ENCODE measurements at regions not wholly inside any gene's neighbourhood (a gene's known extent, or its start where the extent isn't known, plus 50 kb on each side); places are given as distances from the start of the nearest gene placed in this dataset.
"Not testable (repeated sequence)": the region's sequence is repeated elsewhere in the genome, so short reads cannot be mapped to it uniquely, and the experiment has no call there.

DNA sequence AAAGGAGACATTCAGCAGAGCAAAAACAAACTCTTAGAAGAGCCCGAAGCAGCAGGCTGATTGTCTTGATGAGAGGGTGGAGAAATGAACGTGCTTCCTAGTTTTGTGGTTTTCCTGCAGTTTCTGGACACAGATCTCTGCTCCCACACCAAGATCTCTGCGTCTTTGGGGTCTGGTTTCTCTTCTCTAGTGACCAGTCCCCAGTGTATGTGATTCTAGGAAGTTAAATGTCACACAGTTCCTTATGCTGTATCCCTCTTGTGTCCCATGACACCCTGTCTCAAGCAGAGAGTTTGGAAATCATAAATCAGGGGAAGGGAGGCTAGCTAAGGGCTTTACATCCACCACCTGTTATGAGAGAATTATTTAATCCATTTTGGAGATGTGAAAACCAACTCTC is 55.4 kb upstream of the KLF14 start:
- DNase-seq (ENCODE audit: low read depth, low spot score) = no peak

DNA sequence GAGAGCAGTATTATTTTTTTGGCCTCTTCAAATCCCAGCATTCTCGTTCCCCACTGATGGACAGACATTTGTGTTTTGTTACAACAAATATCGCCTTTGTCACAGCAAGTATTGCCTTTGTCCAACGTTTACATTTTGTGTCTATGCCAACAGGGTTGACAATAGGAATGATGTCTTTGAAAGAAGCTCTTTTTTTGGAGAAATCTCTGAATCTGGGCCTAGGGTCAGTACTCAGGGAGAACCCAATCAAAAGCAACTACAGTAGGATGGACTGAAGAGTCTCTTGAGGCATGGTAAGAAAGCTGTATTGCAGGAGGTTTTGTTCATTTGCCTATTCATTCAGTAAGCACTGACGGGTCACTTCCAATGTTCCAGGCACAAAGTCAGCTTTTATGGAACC is 57.7 kb upstream of the KLF14 start:
- DNase-seq (ENCODE audit: low read depth, low spot score) = no peak

DNA sequence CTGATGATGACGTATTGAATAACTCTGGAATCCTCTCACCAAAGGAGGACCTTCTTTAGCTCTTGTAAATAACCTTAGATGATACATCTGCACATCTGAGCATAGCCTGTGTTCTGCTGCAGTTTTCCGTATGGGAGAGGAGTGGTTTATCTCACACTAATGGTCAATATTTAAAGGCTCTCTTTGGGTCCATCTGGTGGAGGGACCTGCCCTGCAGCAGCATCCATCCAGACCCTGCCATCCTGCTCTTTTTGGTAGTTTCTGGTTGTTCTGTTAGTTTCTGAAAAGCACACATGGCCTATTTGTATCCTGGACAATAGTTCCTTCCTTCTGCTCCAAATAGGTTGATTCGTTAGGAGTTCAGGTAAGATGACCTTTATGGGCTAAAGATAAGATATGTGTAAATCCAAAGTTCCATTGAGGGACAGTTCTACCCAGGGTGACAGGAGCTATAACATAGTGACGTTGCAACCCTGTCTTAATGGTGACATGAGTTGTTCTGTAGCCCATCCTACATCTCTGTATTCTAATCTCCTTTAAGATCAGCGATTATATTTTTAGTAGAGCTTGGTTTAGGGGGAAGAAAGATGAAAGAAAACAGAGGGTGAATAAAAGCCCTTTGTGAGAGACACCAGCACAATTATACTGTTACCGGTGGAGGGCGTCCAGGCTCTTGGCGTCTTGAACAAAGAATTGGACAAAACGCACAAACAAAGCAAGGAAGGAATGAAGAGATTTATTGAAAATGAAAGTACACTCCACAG is 60.0 kb upstream of the KLF14 start:
- DNase-seq (ENCODE audit: low read depth, low spot score) = no peak

DNA sequence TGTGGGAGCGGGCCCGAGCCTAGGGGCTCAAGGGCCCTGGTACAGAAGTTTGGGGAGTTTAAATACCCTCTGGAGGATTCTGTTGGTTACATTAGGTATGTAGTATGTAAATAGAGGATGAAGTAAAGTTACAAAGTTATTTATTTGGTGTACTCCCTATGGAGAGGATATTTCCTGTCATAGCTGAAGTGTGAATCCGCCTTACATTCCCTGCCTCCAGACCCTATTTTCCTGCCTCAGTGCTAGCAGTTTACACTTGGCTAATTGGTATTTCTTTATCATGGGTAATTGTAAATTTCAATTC is 60.6 kb upstream of the KLF14 start:
- no peak for DNase-seq (ENCODE audit: low read depth, low spot score)

DNA sequence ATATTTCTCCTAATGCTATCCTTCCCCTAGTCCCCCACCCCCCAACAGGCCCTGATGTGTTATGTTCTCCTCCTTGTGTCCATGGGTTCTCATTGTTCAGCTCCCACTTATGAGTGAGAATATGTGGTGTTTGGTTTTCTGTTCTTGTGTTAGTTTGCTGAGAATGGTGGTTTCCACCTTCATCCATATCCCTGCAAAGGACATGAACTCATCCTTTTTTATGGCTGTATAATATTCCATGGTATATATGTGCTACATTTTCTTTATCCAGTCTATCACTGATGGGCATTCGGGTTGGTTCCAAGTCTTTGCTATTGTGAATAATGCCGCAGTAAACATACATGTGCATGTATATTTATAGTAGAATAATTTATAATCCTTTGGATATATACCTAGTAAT is 62.4 kb upstream of the KLF14 start:
- not testable (repeated sequence) for DNase-seq (ENCODE audit: low read depth, low spot score)

DNA sequence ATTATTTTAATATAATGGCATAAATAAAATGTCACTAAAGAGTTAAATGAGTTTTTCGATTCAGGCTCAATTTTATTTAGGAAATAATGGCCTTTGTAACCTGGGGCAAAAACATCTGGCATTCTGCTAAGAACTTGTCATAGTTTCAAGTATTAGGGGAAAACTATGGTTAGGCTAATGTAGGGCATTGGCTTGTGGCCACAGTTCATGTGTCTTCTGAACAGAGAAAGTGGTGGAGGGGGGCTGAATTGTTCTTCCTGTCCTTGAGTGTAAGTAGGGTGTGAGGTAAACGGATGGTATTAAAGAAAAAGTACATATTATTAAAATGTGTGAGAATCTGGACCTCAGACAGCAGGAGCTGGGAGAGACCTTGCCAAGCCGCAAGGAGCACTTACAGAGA is 69.1 kb upstream of the KLF14 start:
- DNase-seq (ENCODE audit: low read depth, low spot score) = no peak

DNA sequence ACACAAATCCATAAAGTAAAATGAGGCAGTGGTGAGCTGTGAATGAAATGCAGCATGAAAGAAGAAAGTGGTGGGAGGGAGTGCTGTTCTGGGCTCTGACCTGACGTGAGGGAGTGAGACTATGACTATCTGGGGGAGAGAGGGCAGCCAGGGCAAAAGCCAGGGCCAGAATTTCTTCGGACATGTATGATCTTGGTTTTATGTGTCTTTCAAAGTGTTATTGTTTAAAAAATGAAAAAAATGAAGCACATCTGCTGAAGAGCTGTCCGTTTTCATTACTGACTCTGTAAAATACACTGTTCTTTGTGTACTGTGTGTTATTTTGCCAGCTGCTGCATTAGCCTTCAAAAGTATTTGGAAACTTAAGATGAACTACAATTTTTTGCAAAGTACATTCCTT is 70.2 kb upstream of the KLF14 start:
- DNase-seq (ENCODE audit: low read depth, low spot score) = no peak

DNA sequence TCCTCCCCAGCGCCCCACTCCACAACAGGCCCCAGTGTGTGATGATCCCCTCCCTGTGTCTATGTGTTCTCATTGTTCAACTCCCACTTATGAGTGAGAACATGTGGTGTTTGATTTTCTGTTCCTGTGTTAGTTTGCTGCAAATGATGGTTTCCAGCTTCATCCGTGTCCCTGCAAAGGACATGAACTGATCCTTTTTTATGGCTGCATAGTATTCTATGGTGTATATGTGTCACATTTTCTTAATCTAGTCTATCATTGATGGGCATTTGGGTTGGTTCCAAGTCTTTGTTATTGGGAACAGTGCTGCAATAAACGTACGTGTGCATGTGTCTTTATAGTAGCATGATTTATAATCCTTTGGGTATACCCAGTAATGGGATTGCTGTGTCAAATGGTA is 78.8 kb upstream of the KLF14 start:
- DNase-seq (ENCODE audit: low read depth, low spot score) = not testable (repeated sequence)

DNA sequence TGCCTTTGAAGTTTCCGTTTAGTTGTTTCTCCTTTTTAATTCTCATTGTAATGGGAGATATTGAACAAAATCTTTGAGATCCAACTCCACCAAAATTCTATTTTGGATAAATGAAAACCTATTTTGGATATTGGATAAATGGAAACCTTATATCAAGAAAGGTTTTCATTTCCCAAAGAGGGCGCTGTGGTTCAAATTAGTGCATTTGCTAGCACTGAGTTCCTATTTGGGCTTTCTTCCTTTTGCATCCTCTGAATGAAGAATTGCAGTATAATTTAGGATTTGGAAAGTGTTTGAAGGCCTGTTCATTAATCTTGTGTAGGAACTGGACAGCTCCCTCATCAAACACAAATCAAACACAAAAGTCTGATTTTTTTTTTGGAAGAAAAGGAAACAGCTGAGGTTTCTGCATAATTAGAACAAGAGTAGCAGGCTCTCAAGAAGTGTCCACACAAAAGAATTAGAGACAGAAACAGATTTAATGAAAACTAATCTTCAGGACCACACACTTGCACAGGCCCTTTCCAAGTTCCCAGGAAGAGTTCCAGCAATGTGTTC is 80.8 kb upstream of the KLF14 start:
- DNase-seq (ENCODE audit: low read depth, low spot score) = no peak

DNA sequence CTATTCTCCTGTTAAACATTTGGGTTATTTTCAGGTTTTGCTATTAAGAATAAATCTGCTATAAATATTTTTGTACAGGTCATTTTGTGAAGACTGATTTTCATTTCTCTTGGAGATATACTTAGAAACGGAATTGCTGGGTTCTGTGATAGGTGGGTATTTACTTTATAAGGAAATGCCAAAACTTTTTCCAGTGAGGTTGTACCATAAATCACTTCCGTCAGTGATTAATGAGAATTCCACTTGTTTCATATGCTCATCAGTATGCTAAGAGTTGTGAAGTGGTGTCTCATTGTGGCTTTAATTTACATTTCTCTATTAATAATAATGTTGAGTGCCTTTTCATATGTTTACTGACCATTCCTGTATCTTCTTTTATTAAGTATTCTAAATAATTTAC is 84.0 kb upstream of the KLF14 start:
- DNase-seq (ENCODE audit: low read depth, low spot score) = no peak

DNA sequence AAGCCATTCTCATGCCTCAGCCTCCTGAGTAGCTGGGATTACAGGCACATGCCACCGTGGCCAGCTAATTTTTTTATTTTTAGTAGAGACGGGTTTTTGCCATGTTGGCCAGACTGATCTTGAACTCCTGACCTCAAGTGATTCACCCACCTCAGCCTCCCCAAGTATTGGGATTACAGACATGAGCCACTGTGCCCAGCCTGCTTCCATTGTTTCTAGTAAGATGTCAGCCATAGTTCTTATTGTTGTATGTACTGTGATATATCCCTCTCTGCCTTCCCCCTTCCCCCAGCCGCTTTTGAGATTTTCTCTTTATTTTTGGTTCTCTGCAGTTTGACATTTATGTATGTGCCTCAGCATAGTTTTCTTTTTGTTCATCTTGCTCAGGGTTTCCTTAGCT is 87.9 kb upstream of the KLF14 start:
- DNase-seq (ENCODE audit: low read depth, low spot score) = no peak

DNA sequence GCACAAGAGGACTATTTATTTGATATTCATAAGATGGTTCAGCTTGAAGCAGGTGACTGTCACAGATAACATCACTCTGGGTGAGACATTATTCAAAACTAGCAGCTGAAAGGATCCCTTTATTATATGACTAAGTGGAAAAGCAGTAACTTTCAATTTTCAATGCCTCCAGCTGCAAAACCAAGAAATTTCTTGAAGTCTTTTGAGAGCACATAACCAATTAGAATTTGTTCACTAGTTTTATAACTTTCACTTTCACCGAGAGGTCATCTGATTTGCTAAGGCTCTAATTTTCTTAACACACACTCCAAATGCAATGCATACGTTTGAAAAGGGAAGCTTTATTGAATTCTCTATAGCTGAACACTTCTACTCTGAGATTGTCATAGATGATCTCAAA is 88.6 kb upstream of the KLF14 start:
- DNase-seq (ENCODE audit: low read depth, low spot score) = no peak

DNA sequence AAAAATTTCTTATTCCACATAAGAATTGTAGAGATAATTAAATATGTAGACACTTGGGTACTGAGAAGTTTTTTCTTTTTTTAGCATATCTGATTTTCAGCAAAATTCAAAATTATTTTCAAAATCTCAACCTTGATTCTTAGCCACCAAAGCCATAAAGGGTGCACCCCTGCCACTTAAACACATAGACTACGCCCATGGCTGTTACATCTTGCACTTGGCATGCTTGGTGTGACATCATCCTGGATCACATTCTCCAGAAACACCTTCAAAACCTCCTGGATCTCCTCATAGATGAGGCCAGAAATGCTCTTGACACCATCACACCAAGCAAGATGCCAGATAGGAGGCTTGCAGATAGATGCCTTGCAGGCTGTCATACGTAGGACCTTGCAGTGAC is 89.1 kb upstream of the KLF14 start:
- no peak for DNase-seq (ENCODE audit: low read depth, low spot score)

DNA sequence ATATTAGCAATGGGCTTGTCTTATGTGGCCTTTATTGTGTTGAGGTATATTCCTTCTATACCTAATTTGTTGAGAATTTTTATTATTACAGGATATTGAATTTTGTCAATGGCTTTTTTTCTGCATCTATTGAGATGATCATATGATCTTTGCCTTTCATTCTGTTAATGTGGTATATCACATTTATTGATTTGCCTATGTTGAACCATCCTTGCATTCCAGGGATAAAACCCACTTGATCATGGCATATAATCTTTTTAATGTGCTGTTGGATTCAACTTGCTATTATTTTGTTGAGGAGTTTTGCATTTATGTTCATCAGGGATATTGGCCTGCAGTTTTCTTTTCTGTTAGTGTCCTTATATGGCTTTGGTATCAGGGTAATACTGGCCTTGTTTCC is 91.8 kb upstream of the KLF14 start:
- DNase-seq (ENCODE audit: low read depth, low spot score) = no peak

DNA sequence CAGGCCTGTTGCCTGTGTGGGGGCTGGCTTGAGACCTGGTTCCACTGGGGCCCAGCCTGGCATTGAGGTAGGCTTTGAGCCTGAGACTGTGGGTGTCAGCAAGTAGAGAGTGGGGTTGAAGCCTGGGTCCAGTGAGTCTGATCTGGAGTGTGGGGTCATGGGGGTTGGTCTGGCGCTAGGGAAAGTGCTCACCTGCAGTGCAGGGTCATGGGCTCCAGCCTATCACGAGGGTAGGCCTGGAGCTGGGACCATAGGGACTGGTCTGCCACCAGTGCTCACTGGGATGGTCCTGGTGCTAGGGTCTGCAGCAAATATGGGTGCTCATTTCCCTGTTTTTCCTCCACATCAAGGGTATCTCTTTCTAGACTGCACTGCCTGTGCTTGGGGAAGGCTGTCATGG is 95.4 kb upstream of the KLF14 start:
- DNase-seq (ENCODE audit: low read depth, low spot score) = no peak

DNA sequence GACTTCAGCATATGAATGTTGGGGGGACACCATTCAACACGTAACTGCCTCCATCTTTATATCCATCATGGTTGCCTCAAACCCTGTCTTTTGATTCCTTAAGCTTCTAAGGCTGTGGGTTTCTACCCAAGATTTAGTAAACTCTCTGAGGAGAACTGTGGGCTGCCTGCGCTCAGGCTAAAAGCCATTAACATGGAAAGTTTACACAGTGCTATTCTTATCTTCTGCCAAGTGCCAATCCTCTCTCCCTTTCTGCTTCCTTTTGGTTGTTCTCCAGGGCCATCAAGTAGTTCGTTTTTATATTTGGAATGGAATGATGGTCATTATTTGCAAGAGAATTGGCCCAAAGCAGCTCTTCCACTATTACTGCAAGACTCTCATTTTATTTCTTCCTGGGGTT is 97.3 kb upstream of the KLF14 start:
- no peak for DNase-seq (ENCODE audit: low read depth, low spot score)

DNA sequence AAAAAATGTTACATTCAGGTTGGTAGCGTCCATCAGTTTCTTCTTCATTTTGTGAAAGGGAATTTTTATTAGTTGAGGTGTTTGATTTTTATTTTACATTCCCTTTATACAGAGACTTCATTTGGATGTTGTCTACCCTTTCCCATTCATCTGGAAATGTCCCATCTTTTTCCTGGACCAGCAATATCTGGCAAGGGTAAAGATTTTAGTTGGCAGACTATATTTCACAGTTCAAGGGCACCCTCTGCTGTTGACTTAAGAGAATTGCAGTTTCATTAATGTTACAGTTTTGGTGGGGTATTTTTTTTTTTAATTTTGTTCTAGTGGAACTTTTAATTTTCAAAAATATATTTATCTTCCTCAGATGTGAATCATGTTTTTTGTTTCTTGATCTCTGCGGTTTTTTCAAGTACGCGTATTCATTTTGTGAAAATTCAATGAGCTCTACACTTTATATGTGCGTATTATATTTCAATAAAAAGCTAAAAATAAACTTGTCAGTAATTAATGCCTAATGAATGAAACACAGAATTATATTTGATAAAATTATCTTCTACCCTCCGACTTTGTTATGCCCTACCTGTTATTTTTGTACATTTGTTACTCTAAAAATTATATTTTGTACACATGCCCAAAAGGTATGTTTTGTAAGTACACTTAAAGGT is 97.9 kb upstream of the KLF14 start:
- DNase-seq (ENCODE audit: low read depth, low spot score) = no peak

DNA sequence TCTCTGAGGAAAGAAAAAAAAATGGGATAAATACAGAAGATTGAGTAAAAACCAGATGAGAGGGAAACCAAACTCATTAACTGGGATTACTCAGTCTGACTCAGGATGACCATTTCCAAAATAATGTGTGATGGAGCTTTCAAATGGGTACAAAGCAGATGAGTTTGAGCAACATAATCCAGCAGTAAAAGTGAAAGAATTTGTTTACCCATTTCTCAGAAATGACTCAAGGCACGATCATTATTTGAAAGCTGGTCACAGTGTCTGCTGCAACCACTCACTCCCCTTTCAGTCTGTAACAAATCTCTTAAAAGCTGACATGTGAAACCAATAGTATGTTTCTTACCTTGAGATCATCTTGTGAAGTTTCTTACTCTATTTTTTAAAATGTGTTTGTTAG is 104.7 kb upstream of the KLF14 start:
- no peak for DNase-seq (ENCODE audit: low read depth, low spot score)

DNA sequence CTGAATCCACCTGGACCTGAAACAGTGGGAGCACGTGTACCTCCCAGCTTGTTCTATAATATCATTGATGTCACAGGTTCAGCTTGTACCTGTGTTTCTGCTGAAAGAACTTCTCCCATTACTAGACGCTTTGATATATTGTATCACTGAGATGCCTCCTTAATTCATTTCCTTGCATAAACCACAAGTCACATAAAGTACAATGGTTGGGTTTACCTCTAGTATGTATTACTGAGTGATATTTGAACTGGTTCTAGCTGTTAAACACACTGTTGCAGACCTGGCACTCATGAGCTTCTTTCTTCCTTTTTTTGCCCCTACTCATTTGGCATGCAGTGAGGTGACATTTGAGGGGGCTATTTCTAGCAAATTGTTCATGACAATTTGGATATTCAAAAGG is 106.6 kb upstream of the KLF14 start:
- no peak for DNase-seq (ENCODE audit: low read depth, low spot score)

DNA sequence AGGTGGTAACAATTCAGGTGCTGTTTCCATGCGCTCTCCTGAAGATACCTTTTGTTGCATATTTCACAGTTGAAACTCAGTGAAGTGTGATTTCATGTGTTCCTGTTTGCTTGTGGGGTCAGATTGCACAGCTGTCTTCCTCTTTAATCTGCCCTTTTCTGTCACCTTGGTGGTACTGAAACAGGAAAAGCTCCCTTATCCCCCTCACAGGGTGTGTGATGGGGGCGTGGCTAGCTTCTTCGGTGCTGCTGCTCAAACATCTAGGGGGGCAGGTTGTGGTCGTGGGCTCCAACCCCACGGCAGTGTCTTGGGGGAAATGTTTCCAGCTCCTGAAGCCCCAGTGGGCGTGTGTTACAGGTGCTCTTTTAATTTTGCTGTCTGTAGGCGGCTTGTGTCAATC is 107.4 kb upstream of the KLF14 start:
- DNase-seq (ENCODE audit: low read depth, low spot score) = no peak

DNA sequence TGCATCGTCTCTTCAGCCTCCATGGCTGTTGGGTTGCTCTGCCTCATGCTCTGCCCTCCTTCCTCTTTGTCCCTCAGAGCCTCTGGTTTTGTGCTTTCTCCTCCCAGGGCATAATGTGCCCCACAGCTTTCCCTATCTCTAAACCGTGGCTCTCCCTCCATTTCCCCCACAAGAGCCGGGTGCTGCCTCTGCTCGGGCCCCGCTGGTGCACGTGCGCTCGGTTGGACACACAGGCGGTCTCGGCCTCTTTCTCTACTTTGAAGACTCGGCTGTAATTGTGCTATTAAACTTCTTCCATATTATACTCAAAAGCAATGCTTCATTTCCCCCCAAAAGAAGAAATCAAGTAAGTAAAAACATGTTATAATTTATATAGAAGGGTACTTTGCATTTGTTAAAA is 109.7 kb upstream of the KLF14 start:
- no peak for DNase-seq (ENCODE audit: low read depth, low spot score)

DNA sequence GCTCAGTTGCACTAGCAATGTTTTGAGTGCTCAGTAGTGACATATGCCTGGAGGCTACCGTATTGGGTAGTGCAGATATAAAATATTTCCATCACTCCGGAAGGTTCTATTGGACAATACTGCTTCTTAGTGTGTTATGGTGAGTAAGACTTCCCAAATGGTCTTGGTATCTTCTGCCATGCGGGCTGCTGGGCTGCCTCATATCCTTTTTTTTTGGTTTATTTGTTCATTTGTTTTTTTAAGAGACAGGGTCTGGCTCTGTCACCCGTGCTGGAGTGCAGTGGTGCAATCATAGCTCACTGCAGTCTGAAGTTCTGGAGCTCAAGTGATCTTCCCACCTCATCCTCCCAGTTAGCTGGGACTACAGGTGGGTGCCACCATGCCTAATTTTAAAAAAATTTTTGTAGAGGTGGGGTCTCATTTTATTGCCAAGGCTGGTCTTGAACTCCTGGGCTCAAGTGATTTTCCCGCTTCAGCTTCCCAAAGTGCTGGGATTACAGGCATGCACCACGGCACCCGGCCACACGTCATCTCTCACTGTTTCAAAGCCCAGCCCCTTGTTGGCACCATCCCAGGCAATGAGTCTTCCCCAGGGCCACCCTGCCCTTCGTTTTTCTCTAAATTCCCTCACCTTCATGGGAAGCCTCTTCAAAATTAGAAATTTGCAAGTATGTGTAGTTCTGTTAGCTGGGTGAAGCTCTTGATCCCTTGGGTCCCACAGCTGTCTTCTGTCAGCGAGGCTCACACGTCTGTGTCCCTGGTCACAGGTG is 111.0 kb upstream of the KLF14 start:
- no peak for DNase-seq (ENCODE audit: low read depth, low spot score)

DNA sequence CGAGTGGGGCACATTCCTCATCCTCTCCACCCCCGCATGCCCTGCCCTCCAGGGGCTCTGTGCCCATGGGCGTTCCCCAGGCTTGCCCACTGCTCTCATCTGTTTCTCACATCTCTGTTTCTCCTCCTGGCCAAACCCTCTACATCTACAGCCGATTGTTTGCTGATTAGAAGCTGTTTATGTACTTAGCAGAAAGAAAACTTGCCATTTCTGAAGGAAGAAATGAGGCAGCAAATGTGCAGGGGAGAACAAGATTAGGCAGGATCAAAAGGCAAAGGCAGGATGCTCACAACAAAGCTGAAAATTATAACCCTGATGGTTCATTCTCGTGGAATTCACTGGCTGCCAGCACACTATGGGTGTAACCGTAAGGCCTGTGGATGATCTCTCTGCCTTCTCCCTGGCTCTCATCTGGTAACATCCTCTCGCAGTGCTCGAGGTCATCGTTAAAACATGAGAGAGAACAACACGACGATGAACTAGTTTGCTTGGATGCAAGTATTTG is 111.6 kb upstream of the KLF14 start:
- no peak for DNase-seq (ENCODE audit: low read depth, low spot score)

All from brain pericyte (primary cell).